Forelimb muscle (tissue), 1 donor: ENCODE measurements at regions not wholly inside any gene's neighbourhood (a gene's known extent, or its start where the extent isn't known, plus 50 kb on each side); places are given as distances from the start of the nearest gene placed in this dataset.

ENCODE experiments used
- DNase-seq: peaks from one replicate; pipeline ENCODE4 v3.0.0-alpha.2; 2013; ENCODE audit warnings: low read depth

DNA sequence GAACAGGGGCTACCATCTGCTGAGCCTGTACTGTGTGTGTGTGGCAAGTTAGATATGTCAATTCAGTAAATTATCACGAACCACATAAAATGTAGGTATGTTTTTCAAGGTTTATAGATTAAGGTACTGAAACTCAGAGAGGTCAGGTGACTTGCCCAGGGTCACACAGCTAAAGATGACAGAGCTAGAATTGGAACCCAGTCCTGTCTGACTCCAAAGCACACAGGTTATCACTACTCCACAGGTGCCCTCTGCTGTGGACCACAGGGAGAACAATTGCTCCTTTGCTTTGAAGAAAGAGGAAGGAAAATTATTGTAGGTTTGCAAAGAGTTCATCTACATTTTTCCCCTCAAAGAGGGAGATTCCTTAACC is 229.7 kb upstream of the AGAP1 start:
- DNase-seq: no peak

DNA sequence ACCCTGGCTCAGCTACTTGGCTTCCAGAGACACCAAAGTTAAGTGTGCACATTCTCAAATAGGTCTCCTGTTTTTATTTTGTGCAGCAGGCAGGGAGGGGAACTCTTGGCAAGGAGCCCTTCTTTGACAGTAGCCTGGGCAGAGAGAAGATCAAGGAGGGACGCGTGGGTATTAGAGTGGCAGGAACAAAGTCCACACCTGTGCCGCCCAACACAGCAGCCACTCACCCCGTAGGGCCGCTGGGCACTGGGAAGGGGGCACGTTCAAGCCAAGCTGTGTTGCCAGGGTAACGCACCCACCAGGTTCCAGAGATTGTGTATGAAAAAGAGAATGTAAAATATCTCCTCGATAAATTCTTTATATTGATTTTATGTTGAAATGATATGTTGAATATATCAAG is 229.3 kb upstream of the AGAP1 start:
- no peak for DNase-seq

DNA sequence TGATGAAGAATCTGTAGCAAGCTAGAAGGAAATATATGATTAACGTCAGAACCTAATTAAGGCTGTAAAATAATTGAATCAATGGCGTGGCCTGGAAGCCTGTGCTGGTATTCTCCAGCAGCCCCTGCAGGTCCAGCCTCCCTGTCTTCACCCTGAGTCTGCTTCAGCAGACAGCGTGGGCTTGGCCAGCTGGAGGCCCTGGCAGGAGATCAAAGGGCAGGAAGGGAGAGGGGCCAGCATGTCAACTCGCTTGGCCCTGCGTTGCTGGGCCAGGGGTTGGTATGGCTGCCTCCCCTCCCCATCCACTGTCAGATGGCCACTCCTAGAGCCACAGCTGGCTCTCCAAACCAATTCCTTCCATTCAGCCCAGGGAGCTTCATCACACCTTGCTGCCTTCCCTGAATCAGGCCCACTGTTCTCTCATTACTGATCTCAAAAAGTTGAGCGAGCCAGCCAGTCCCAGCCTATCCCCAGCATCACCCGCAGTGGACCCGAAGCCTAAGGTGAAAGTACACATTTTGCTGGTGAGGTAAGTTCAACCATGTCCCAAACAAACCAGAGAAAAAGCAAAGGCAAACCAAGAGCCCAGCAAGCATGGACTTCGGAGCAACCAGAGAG is 228.4 kb upstream of the AGAP1 start:
- DNase-seq: no peak

DNA sequence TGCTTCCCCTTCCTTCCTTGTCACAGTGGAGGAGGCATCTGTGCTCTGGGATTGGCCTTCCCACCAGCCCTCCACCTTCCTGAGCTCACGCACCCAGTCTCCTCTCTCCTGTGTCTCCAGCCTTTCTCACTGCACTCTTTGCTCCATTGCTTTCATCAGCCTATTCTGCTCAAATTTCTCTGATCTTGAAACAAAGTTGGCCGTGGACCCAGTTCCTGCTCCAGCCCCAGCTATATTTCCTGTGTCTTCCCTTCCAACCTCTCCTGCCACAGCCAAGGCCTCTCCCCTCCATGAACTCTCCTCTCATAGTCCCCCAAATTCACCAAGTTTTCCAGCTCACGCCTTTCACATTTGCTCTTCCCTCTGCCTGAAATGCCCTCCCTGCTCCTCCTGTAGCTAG is 226.6 kb upstream of the AGAP1 start:
- DNase-seq: no peak

DNA sequence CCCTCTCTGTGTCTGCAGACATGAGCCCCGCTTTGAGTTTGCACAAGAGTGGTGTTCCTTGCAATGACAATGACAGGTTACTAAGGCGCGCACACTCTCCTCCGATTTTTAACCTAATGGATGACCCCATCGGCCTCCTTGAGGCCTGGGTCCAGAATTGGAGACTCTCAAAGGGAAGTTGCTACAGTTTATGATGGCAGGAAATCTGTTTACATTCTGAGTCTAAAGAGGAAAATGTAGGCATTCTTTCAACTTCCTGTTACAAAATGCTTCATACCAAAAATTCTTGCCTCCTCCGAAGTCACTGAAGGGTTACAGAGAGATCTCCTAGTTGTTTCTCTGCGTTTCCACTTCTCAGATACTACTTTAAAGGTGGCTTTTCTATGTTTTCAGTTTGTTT is 225.3 kb upstream of the AGAP1 start:
- DNase-seq: no peak

DNA sequence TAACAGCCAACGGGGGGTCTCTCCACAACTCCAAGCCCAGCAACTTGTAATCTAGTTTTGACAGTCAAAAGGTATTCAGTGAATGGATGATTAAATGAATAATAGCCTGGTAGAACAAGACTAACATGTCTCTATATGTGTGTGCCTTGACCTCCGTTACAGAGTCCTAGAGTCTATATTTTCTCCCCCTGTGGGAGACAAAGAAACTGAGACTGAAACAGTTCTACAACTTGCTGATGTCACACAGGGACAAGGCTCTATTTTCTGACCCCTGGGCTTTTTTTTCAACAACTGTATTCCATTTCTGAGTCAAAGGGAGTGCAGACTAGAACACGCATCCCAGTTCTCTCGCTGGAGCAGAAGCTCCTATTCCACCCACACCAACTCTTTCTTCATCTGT is 223.6 kb upstream of the AGAP1 start:
- no peak for DNase-seq

DNA sequence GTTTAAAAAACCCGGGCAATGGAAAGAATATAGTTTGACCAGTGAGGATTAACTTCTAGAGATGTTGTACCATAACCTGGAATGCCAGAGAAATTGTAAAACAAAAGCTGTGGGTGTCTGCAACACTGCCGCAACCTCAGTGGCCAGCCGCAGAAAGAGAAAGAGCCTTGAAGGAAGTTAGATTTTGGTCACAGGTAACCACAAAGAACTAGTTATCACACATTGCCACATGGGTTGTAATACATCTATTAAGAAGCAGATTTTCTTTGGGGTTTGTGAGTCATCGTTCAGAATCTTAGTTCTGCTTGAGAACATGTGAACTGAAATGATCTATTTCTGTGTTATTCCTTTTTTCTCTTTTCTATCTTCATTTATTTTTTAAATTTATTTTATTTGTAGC is 222.9 kb upstream of the AGAP1 start:
- no peak for DNase-seq

DNA sequence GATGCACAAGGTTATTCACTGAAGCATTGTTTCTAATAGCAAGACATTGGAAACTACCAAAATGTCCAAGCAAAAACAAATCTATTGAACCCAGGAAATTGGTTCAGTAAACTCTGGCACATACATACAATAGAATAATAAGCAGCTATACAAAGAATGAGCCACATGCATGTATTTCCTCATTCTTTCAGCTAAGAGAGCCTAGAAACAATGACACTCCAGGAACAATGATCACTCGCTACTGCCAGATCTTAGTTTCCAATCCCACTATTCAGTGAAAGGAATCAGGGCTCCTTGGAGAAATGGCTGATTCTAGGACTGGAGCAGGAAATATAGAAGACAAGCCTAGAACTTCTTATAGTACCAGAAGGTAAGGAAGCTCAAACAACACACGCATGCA is 221.9 kb upstream of the AGAP1 start:
- DNase-seq: no peak

DNA sequence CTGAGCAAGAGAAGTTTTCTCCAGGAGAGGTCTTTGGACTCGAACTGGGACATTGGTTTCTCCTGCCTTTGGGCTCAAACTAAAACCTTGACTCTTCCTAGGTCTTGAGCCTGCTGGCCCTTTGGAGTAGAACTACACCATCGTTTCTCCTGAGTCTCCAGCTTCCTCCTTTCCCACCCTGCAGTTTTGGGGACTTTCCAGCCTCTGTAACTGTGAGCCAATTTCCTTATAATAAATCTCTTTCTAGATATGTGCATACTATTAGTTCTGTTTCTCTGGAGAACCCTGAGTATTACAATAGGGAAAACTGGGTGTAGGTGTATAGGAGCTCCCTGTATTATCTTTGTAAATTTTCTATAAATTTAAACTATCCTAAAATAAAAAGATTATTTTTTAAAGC is 219.8 kb upstream of the AGAP1 start:
- DNase-seq: no peak

DNA sequence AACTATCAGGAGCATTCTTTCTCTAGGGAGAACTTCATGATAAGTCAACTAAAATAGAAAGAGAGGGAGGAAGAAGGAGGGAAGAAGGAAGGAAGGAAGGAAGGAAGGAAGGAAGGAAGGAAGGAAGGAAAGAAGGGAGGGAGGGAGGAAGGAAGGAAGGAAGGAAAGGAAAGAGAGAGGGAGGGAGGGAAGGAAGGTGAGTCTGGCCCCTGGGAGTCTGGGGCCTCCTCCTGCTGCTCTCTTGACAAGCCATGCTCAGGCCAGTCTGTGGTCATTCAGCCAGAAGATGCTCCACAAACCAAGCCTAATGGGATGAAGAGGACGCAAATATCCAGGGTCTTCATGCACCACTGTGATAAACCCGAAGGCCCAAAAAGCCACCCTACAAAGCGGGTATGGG is 216.4 kb upstream of the AGAP1 start:
- no peak for DNase-seq

DNA sequence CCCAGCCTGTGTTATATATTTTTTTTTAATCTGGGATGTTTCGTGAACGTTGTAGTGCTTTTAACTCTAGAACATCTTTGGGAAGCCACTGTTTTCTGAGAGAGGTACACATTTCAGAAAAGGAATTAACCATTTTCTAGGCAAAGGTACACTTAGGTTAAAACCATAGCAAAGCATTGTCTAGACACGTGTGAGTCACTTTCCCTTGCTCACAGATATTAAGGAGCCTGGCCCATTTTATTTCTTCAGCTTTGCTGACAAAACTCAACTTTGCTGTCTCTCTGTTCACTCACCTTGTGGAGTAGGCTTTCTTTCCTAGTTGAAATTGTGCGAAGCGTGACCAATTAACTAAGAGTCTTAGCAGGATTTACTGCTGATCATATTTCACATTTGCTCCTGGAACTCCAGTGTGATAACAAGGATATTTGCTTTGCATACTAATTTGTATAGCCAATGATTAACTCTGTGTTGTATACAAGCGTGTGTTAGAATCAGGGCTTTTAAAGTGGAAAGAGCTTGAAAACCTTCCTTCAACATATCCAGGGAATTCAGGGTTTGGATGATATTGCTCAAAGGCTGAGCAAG is 215.0 kb upstream of the AGAP1 start:
- DNase-seq: no peak

DNA sequence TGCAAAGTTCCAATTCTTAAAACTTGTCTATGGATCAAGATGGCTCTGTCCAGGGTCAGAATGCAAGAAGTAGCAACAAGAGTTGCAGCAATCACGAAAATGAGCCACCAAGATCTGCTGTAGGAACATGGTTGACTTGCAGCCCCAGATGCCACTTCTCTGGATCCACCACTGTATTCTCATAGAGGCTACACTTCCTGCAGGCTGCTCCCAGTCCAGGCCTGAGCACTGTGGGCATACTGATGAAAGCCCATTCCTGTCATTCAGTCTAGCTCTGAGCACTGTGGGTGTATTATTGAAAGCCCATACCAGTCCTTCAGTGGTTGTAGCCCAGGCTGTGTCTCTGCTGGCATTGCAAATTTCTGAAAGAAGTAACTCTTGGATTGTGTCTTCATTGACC is 213.9 kb upstream of the AGAP1 start:
- DNase-seq: no peak

DNA sequence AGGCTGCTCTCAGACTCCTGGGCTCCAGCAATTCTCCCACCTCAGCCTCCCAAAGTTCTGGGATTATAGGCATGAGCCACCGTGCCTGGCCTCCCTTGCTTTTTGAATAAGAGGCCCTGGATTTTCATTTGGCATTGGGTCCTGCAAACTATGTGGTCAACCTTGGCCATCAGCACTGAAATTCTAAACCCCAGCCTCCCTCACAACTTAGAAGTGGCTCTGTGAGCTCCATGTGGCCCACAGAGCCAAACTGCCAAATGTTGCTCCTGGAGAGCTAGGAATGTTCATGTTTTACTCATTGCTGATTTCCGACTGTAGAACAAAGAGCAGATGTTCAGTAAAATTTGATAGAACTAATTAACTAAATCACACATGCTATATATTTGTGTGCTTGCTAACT is 210.6 kb upstream of the AGAP1 start:
- no peak for DNase-seq

DNA sequence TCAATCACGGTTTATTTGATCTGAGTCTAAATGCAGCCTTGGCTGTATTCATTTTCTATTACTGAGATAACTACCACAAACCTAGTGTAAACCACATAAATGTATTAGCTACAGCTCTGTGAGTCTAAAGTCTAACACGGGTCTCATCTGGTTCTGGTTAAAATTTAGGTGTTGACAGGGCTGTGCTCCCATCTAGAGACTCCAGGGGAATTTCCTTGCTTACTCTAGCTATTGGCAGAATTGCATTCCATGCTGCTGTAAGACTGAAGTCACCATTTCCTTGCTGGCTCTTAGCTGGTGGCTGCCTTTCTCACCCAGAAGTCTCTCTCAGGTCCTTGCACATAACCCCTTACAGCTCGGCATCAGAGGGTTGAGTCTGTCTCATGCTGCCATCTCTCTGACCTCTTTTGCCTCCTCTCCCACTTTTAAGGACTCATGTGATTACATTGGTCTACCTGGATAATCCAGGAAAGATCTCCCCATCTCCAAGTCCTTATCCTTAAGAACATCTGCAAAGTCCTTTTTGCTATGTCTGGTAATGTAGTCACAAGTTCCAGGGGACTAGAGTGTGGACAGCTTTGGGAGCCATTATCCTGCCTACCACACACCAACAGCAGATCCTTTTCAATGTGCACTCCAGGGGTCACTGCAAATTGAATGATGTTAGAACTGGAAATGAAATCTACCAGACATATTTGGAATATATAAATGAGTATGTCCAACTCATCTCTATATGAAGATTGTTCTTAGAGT is 207.0 kb upstream of the AGAP1 start:
- no peak for DNase-seq

DNA sequence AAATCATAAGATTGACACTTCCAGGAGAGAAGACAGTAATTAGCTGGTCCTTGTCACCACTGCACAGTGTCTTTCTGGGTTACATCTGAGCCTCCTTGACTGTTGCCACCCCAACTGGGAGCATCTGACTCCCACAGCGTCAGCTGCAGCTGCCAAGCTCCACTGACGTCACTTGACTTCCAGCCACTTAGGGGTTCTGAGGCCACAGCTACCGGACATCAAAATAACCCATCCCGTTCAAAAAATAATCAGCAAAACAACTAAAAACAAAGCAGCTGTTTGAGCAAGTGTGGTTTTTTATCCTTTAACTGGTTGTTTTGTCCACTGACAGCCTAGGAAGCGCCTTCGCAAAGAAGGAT is 206.5 kb upstream of the AGAP1 start:
- DNase-seq: no peak

DNA sequence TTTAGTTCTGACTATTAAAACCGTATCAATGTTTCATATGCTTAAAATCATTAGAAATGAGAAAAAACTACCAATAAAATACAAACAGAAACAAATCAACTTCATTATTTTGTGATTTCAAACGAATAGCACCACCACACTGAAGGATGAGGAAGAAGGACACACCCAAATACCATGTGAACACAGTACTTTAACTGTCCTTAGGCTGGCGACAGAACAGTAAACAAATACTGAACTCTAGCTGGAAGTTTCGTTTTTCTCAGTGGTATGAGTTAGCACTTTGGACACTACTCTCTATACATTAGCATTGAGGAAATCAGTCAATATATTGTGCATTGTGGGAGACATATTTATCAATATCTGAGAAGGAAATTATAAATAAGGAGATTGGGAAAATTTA is 202.4 kb upstream of the AGAP1 start:
- DNase-seq: no peak

DNA sequence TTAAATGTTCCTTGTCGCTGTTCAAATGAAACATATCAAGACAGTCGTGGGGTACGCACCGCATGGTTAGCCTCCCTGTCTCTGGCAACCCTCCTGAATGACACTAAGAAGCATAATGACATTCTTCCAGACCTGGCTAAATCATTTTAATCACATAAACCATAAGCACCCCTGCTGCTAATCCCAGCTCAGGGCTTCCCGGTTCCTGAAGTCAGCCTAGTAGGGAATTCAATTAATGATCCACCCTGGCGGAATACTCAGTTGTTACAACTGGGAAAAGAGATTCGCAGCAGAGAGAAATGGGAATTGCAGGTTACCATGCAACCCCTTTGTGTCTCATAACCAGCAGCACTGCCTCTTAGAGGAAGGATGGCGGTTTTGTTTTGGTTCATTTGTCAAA is 200.8 kb upstream of the AGAP1 start:
- no peak for DNase-seq

DNA sequence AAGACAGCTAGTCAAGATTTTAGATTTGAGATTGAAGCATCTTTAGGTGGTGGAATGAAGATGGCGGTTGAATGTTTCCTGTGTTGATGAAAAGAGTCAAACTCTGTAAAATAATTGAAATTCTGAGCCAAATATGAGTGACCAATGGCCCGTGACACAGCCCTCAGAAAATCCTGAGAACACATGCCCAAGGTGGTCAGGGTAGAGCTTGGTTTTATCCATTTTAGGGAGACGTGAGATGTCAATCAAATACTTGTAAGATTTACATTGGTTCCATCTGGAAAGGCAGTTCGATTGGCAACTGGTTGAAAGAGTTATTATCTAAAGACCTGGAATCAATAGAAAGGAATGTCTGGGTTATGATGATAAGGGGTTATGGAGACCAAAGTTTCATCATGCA is 198.0 kb upstream of the AGAP1 start:
- DNase-seq: no peak

DNA sequence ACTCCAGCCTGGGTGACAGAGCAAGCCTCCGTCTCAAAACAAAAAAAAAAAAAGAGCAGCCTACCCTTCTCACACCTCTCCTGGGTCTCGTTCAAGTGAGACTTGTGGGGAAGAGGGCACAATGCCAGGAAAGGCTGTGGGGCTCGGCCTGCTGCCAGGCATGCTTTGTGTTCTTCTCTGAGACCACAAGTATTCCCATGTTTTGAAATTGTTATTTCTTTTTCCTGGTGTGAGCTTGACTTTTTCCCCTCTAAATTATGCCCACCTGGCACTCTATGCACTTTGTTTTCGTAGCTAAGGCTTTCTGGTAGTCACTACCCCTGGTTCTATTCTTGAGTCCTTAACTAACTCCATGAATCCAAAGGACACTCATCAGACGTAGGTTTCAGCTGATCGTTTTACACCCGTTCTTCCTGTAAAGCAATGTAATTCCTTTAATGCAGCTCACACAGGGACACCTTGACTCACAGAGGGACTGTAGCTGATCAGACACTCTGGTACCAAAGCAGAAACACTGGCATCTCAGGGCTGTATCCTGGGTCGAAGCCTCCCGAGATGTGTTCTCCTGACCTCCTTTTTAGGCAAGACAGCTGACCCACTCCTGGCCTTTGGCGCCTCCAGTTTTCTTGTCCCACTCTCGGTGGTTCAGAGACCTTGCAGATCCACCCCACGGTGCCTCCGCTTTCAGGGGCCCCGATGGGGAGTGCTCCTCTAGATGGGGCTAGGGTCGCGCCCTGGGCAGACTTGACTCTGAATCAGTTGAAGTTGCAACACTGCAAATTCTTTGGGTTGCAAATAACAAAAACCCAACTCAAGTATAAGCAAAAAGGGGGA is 193.3 kb upstream of the AGAP1 start:
- DNase-seq: no peak

DNA sequence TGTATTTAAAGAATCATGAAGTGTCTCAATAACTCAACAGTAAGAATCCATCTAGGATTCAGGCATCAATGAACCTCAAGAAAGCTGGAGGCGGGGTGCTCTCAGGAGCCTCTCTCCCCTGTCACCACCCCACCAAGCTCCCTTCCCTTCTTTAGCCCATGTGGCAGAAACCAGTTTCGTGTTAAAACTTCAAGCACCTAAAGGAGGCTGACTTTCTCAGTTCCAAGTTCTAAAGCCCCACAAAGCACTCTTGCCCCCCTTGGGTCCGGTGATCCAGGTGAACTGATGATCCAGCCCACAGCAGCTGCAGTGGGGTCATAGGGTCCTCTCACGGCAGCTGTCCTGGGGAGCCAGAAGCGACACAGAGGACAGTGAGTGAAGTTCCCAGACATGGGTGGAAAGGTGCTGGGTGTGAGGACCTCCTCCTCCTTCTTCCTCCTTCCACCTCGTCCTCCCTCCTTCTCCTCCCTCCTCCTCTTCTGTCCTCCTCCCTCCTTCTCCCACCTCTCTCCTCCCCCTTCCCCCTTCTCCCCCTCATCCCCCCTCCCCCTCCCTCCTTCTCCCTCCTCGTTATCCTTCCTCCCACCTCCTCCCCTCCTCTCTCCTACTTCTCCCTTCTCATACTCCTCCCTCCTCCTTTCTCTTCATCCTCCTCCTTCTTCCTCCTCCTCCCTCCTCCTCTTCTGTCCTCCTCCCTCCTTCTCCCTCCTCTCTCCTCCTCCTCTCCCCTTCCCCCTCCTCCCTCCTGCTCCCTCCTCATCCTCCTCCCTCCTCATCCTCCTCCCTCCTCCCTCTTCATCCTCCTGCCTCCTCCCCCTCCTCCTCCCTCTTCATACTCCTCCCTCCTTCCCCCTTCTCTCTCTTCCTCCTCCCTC is 192.4 kb upstream of the AGAP1 start:
- DNase-seq: no peak

DNA sequence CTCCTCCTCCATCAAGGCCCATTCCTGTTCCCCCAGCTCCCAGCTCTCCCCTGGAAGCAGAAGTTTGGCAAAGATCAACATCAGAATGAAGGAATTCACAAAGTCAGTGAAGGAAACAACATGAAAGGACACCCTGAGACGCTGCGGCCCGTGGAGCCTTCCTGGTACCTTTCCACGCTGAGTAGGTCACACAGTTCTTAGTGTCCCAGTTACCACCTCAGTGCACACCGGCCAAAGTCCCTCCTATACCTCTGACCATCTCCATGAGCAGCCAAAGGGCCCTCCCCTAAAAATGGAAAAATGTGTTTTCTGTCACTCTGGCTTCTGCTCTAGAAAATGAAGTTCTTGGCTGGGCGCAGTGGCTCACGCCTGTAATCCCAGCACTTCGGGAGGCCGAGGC is 191.6 kb upstream of the AGAP1 start:
- no peak for DNase-seq
